ENCODE measurements at regions not wholly inside any gene's neighbourhood (a gene's known extent, or its start where the extent isn't known, plus 50 kb on each side); places are given as distances from the start of the nearest gene placed in this dataset.
"Not testable (repeated sequence)": the region's sequence is repeated elsewhere in the genome, so short reads cannot be mapped to it uniquely, and the experiment has no call there.

DNA sequence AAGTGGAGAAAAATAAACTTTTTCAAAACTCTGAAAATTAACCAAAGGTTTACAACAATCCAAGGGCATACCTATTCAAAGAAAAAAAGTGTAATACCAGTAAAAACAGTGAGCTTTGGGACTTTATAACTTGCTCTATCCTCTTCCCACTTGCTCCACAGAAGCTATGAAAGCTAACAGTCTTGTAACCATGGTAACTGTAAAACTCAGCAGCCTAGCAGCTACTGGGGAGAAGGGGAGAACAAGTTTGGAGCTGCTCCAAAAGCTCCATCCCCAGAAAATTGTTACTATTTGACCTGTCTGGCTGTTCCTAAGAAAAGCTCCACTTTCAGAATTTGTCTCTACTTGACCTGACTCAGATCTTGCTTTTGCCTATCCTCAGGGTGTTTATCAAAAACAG, 191.5 kb downstream of the OTUD1 start:
- no peak for DNase-seq
- intact Hi-C loops (cut with DNase I) = no loop called here

DNA sequence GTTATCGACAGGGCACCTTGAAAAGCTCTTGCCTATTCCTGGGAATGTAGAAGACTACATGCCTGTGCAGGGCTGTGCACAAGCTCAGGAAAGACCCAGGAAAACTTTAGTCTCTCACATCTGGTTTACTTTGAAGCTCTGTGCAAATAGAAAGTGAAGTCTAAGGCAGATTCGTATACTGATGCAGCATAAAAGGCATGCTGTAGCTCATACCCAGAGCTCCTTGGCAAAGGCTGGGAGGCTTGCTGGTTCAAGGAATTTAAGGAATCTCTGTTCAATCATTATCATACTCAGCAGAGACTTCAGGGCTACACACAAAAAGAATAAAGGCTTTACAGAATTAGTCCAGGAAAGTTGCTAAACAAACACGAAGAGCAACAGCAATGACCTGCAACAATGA, 192.0 kb downstream of the OTUD1 start:
- DNase-seq = no peak
- intact Hi-C loops (cut with DNase I) = no loop called here

DNA sequence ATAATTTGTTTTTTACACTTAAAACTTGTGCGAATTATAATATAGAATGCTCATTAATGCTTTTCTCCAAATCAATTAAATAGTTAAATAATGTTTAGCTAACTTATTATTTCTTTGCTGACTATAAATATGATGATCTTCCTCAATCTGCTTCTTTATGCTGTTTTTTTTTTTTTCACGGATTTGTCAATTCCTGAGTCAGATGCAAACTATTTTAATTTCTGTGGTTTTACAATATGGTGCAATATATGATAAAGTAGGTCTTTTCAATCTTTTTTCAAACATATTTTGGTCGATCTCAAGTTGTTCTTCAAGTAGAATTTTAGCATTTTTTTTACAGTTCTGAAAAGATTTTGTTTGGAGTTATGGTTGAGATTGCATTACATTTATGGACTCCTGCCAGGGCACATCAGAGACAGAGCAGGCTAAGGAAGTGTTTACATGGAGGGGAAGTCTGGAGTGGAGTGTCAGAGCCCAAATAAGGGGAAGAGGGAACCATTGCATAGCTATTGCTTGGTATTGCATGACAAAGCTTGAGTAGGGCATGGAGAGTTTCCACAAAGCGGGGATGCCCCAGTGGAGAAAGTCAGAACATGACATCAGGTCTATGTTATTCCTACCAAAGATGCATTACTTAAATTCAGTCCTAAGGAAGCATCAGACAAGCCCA, 204.4 kb downstream of the OTUD1 start:
- no peak for DNase-seq

DNA sequence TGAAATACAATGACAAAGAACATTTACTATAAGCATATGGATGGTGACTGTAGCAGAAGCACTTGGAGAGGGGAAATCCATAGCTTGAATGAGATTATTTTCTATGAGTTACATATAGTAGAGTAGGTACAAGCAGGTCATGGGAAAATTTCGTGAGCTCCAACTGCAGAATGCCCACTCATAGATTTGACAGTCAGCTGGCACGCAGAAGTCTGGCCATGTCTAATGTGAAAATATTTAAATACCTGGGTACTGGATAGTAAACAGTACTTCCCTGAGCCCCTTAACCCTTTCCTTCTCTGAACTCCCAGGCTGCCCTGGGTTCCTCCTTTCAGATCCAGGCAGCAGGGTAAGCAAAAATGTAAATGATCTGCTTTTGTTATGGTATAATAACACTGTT, 209.7 kb downstream of the OTUD1 start:
- DNase-seq = no peak
- intact Hi-C loops (cut with DNase I) = no loop called here

More for the DNA sequence above, 204.4 kb downstream of the OTUD1 start:
- intact Hi-C loops (cut with DNase I) = no loop called here

DNA sequence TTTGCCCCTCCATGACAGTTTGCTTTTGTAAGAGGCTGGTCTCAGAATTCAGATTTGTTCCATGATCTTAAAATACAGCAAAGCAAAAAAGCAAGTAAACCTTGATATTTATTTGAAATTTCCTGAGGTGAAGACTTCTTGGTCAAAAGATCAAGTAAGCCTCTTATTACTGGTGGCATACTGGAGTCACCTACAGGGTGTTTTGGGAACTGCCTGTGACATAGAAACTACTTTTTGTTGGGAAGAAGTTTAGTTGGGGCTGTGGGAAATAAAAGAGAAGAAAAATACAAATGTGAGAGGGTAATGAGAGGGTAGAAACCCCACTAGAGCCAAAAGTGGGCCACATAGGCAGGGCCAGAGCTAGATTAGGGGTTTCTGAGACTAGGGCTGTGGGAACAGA, 217.9 kb downstream of the OTUD1 start:
- DNase-seq = no peak
- intact Hi-C loops (cut with DNase I) = no loop called here

DNA sequence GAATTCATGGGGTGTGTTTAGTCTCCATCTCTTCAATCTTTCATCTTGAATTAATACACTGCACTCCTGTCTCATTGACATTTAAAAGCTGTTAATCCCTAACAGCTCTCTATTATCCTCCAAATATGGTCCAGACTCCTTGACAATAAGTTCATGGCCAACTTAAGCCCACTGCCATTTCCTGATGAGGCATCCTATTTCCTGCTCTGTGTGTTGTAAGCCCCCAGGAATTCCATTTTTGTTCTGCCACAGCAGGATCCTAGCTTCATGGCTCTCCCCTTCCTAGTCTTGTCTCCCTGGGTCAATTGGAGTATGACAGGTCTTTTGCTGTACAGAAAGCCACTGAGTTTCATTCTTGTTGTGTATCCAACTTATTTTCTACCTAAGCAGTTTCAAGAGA, 218.8 kb downstream of the OTUD1 start:
- intact Hi-C loops (cut with DNase I) = no loop called here
- no peak for DNase-seq

DNA sequence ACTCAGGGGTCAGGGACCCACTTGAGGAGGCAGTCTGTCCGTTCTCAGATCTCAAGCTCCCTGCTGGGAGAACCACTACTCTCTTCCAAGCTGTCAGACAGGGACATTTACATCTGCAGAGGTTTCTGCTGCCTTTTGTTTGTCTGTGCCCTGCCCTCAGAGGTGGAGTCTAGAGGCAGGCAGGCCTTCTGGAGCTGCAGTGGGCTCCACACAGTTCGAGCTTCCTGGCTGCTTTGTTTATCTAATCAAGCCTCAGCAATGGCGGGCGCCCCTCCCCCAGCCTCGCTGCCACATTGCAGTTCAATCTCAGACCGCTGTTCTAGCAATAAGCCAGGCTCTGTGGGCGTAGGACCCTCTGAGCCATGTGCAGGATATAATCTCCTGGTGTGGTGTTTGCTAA, 233.0 kb downstream of the OTUD1 start:
- intact Hi-C loops (cut with DNase I) = not testable (repeated sequence)

DNA sequence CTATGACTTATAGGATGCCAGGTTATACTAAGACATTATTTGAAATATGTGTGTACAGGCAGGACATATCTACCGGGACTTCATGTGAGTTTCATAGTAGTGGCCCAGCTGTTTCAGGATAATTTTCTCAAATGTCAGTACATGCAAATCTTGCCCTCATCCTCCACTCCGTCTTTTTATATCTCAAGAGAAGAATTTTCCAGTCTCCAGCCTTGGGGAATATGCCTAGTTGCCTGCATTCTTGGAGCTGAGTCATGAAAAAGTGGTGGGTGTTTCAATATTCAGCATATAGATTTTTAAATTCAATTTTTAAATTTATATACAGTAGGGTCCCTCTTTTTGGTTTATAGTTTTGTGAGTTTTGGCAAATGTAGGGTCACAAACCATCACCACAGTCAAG, 236.7 kb downstream of the OTUD1 start:
- no peak for DNase-seq
- intact Hi-C loops (cut with DNase I) = no loop called here

More for the DNA sequence above, 233.0 kb downstream of the OTUD1 start:
- peak in 1 of 10 donors; percentile 65 for DNase-seq

DNA sequence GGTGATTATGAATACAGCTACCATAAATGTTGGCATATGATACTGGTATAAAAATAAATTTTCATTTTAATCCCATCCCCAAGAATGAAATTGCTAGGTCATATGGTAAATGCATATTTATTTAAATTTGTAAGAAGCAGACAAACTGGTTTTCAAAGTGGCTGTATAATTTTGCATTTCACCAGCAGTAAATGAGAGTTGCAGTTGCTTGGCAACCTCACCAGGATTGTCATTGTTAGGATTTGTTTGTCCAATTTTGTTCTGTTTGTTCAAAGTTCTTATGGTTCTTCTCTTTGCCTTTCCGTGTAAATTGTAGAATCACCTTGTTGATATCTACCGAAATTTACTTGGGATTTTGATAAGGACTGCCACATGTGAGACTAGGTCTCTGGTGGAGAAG, 237.4 kb downstream of the OTUD1 start:
- intact Hi-C loops (cut with DNase I) = no loop called here
- no peak for DNase-seq

DNA sequence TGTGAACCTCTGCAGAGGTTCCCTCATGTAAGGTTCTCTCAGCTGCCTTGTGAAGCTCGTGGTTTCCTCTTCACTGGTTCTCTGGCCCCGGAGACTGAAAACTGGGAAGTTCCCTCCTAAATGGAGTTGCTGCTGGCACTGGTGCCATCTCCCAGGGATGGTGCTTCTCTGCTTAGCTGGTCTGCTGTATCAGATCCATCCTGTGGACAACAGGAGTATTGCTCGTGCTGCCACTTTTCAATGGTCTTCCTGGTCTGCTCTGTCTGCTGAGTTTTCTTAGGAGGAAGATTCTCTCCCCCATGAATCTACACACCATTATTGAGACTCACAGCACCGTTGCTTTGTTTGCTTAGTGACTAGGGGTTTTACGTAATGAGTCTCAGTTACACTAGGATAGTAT, 247.8 kb downstream of the OTUD1 start:
- no peak for DNase-seq
- intact Hi-C loops (cut with DNase I) = no loop called here

DNA sequence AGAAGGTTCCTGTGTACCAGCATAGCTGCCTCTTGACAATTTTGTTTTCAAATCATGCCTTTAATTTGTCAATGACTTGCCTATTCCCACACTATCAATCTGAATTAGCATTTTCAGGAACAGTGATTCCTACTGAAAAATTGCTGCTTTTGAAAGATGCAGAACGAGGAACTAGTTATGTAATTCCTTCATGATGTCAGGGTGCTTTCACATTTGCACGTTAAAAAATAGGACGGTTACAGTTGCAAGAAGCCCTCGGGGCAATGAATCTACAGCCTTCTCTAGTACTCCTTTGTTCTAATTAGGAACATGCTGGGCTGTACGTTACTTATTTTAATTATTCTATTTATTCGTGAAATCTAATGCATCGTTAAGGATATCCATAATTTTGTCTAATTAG, 253.9 kb downstream of the OTUD1 start:
- intact Hi-C loops (cut with DNase I) = no loop called here
- DNase-seq = no peak

DNA sequence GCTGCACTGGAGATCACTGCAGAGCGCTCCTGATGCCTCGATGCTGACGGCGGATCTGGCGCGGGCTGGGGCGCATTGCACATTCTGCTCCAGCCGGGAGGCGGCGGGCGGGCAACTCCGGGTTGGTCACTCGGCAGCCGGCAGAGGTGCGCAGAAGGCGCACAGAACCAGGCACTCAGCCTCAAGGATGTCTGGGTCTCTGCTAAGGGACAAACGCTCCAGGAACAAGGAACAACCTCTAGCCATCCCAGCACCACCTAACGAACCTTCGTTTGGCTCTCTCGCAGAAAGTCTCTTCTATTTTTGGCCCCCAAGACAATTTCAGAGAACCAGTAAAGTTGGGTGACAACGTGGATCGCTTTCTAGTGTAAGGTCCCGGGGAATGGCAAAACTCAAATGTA, 254.6 kb downstream of the OTUD1 start:
- peak in 9 of 10 donors; percentile 35 to 94 (median 65) for DNase-seq
- intact Hi-C loops (cut with DNase I) = no loop called here

DNA sequence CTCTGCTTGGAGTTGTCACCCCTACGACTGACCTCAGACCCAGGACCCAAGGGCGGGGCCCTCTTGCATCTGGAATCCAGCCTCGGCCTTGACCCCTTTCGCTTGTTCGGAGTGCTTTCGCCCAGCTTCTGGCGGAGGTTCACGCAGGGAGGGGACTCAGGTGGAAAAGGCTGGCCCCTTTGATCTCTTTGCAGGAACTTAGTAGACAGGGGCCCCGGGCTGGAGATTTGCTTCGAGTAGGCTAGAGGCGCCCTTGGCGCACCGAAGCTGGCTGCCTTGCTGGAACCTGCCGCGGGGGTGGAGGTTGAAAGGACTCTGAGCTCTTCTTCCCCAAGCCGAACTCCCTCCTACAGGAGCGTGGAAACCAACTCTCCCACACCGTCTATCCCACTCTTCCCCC, 255.1 kb downstream of the OTUD1 start:
- intact Hi-C loops (cut with DNase I) = no loop called here
- peak in 3 of 10 donors; percentile 70 to 75 (median 74) for DNase-seq

DNA sequence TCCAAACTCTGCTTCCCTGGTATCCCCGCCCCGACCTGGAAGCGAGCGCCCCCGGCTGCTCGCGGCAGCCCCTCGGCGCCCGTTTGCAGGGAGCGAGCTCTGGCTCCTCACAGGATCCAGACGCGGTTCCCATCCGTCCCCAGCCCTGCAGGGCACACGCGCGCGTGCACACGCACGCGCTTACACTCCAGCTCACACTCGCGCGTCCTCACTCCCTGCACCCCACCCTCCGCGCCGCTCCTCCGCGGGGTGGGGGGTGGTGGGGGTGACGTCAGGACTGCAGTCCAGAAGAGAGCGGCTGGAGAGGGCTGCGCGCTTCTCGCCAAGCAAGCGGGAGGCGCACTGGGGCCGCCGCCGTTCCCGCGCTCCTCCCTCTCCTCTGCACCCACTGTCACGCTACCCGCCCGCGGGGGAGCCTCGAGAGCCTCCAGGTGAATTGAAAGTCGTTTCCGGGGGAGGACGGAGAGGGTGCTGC, 255.6 kb downstream of the OTUD1 start:
- intact Hi-C loops (cut with DNase I) = no loop called here
- peak in 9 of 10 donors; percentile 20 to 94 (median 48) for DNase-seq

DNA sequence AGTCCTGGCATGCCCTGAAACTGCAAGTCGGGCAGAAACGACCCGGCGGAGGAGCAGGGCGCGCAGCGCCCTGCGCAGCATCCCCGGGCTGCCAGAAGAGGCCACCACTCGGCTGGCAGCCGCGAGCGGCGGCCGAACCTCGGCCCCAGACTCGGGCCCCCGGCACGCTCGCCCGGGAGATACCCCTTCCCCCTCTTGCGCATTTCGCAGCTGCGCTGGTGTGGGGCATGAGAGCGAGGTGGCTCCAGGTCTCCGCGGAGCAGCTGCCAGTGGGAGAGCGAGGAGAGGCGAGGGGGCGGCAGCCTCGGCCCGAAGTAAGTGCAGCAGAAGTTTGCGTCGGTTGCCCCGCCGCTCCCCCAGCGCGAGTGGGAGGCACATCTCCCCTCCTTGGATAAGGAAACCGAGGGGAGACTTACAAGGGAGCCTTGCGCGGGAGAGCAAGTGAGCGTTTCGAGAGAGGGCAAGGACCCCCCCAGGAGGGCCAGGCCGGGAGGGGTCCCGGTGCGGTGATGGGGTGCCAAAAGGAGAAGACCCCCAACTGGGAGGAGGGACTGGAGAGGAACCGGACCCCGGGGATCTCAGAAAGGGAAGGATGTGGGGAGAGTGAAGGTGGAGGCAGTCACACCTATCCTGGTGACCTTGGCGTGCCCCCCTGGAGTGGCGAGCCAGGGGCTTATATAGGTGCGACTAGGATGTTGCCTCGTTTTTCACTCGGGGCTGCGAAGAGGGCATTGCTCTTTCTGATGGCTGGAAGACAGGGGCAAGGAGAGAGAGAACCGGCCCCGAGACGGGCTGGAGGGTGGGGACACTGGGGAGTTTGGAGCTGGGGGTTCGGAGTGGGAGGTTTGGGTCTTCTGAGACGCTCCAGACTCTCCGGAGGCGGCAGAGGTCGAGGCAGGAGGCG, 256.3 kb downstream of the OTUD1 start:
- intact Hi-C loops (cut with DNase I) = no loop called here
- peak in 3 of 10 donors; percentile 73 to 83 (median 77) for DNase-seq

DNA sequence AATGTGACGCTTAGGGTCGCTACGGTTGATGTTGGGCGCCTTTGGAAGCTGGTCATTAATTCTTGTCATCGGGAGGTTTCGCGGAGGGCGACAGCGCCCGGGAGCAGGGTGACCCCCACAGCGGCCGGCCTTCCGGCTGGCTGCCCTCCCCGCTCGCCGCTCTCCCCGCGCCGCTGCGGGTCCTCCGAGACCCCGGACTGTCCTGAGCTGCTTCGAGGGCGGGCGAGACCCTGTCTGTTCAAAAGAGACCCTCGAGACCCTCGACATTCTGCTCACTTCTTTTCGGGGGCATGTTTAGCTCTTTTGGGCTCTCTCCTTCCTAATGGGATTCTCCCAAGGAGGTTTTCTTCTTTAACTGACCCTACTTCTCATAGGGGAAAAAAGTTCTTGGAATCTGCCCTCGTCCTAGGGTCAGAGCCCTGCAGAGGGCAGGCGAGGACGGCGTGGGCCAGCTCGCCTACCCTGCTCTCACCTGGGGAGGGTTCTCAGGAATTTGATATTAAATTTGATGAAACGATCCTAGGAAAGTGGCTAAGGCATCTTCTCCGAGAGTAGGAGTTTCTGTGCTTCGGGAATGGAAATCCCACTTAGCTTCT, 257.0 kb downstream of the OTUD1 start:
- intact Hi-C loops (cut with DNase I) = no loop called here
- no peak for DNase-seq

DNA sequence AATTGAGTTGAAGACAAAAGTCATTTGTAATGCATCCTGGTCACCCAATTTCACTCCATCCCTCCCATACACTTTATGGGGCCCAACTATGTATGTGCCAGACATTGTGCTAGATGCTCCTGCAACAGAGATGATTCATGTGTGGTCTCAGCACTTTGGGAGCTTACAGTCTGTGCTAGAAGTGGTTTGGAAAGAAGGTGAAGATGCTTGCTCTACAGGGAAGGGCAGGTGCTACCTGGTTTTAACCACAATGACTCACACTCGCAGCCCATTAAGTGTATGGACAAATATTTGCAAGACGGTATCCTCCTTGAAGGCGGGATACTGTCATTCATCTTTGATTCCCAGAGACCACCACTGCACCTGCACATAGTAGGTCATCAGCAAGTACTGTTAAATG, 257.6 kb downstream of the OTUD1 start:
- no peak for DNase-seq
- intact Hi-C loops (cut with DNase I) = no loop called here

DNA sequence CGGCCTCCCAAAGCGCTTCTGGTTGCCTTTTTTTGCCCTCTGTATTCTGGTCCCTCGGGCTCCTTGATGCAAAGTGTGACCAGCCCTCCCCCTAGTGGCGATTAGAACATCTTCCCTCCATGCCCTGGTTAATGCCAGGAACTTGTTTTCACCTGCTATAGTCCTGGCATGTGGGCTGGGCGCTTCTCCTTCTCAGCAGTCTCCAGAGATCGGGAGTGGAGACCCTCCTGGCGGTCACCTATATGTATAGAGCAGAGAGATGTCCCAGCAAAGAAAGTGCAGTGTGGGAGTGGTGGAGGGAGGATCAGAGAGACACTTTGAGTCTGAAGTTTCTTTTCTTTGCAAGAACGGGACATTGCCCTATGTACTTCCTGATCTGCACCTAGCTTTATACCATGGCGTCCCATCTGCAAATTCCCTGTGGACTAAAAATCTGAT, 264.1 kb downstream of the OTUD1 start:
- intact Hi-C loops (cut with DNase I) = loop anchor here (10.0 kb wide), 1 partner anchor 388 kb away; no protein-coding TSS in a partner anchor
- peak in 7 of 10 donors; percentile 21 to 85 (median 43) for DNase-seq

DNA sequence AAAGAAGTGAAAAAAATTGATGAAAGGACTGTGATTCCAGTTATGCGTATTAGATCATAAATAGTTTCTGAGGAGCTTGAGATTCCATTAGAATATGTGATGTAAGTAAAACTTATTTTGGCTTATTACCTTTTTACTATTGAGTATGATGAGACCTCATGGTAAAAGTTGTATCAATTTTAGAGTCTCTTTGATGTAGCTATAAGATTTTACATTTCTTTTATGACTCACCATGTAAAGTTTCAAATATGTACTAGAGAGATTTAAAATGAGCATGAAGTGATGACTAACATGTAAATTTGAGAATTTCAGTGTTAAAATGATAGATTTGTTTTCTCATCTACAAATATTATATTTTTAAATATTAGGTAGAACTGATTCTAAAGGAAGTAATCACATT, 276.5 kb downstream of the OTUD1 start:
- intact Hi-C loops (cut with DNase I) = no loop called here
- no peak for DNase-seq

DNA sequence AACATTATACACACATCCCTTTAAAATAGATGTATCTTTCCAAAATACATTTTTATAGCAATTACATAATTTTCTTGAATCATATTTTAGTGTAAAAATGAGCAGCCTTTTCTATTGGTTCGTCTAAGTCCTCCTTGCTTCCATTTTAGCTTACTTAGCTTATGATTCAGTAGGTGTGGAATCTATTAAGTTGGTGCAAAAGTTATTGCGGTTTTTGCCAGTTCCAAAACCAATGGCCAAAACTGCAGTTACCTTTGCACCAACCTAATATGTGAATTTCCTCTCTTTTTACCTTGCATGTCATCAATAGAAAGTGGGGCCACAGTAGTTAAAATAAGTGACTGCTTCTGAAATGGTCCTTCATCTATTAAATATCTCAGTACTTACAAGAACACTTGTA, 279.0 kb downstream of the OTUD1 start:
- intact Hi-C loops (cut with DNase I) = no loop called here
- DNase-seq = no peak

DNA sequence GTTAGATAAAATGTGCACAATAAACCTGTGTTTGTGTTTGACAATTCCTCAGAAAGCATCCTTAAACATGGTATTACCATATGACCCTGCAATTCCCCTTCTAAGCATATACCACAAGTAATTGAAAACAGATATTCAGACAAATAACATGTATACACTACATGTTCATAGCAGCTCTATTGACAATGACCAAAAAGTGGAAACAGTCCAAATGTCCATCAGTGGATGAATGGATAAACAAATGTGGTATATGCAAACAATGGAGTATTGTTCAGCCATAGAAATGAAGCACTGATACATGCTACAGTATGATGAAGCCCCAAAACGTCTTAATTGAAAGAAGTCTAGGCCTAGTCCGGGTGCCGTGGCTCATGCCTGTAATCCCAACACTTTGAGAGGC, 280.1 kb downstream of the OTUD1 start:
- no peak for DNase-seq
- intact Hi-C loops (cut with DNase I) = no loop called here
